Stimulated activated effector memory CD8-positive, alpha-beta T cell treated with anti-CD3 and anti-CD28 coated beads, Interleukin-12 subunit alpha, Interleukin-12 subunit beta, amount 100 ng/mL, for 72 hours (primary cell): ENCODE measurements at regions not wholly inside any gene's neighbourhood (a gene's known extent, or its start where the extent isn't known, plus 50 kb on each side); places are given as distances from the start of the nearest gene placed in this dataset.
"Not testable (repeated sequence)": the region's sequence is repeated elsewhere in the genome, so short reads cannot be mapped to it uniquely, and the experiment has no call there.

ENCODE experiments used
- ATAC-seq: fragments of 150-1000 bp; cut with Tn5 transposase; 2 replicates; pipeline ENCODE4 v1.10.0; 2021
- DNase-seq, 2 donors: peaks; one replicate each; pipeline ENCODE4 v3.0.0; 2021 to 2022; ENCODE audit warnings: low spot score in 2 of 2
- H3K27ac Mint-ChIP-seq: one replicate; pipeline ENCODE4 v1.8.0; 2022; ENCODE audit warnings: mild to moderate bottlenecking, mixed read lengths
- H3K36me3 Mint-ChIP-seq: one replicate; pipeline ENCODE4 v1.8.0; 2022; ENCODE audit warnings: mild to moderate bottlenecking, mixed read lengths
- H3K4me1 Mint-ChIP-seq: one replicate; pipeline ENCODE4 v1.8.0; 2022; ENCODE audit warnings: mixed read lengths
- H3K4me3 Mint-ChIP-seq: one replicate; pipeline ENCODE4 v1.8.0; 2022; ENCODE audit warnings: mild to moderate bottlenecking, mixed read lengths
- H3K9me3 Mint-ChIP-seq: one replicate; pipeline ENCODE4 v1.8.0; 2022; ENCODE audit warnings: mixed read lengths

- no peak for DNase-seq
- Mint-ChIP-seq H3K4me3 (no peak overlapping the region), H3K36me3 (no peaks in the 10 kb centered on the region), H3K4me1 (peaks cover 20% of the 10 kb centered on the region), H3K9me3 (no peaks in the 10 kb centered on the region), H3K27ac (no peak overlapping the region)
- ATAC-seq: no peak
Measured at GRCh38 chr13:27355894-27356293, 68.5 kb upstream of the GTF3A start.

- Mint-ChIP-seq H3K4me1 (peaks cover 9% of the 10 kb centered on the region), H3K4me3 (no peak overlapping the region), H3K27ac (no peak overlapping the region), H3K36me3 (no peaks in the 10 kb centered on the region), H3K9me3 (no peaks in the 10 kb centered on the region)
- no peak for ATAC-seq
- no peak for DNase-seq
Measured at GRCh38 chr13:27358420-27358819, 66.0 kb upstream of the GTF3A start.

GRCh38 chr13:27359199-27359821 lies 65.1 kb upstream of the GTF3A start:
- Mint-ChIP-seq H3K27ac (no peak overlapping the region), H3K9me3 (no peaks in the 10 kb centered on the region), H3K4me3 (no peak overlapping the region), H3K36me3 (no peaks in the 10 kb centered on the region), H3K4me1 (peaks cover under 1% of the 10 kb centered on the region)
- DNase-seq: peak; percentile 36 to 75
- ATAC-seq: peak; percentile 64

GRCh38 chr13:27360562-27360961 lies 63.9 kb upstream of the GTF3A start:
- Mint-ChIP-seq H3K27ac (no peak overlapping the region), H3K9me3 (no peaks in the 10 kb centered on the region), H3K4me1 (no peaks in the 10 kb centered on the region), H3K36me3 (no peaks in the 10 kb centered on the region), H3K4me3 (no peak overlapping the region)
- ATAC-seq (no peak), DNase-seq (no peak)

- Mint-ChIP-seq H3K4me3 (peak overlapping the region; percentile 35), H3K9me3 (no peaks in the 10 kb centered on the region), H3K36me3 (no peaks in the 10 kb centered on the region), H3K27ac (no peak overlapping the region), H3K4me1 (no peaks in the 10 kb centered on the region)
- DNase-seq (peak; percentile 77 to 92), ATAC-seq (peak; percentile 93)
Measured at GRCh38 chr13:27362064-27362751, 62.2 kb upstream of the GTF3A start.

- H3K4me1 Mint-ChIP-seq, H3K36me3 Mint-ChIP-seq, H3K4me3 Mint-ChIP-seq, H3K9me3 Mint-ChIP-seq, H3K27ac Mint-ChIP-seq, ATAC-seq, DNase-seq: not testable (repeated sequence)
Measured at GRCh38 chr13:27363637-27364036, 60.8 kb upstream of the GTF3A start.

GRCh38 chr13:27367570-27367969 lies 56.8 kb upstream of the GTF3A start:
- Mint-ChIP-seq H3K4me1 (no peaks in the 10 kb centered on the region), H3K9me3 (no peaks in the 10 kb centered on the region), H3K4me3 (no peak overlapping the region)

GRCh38 chr13:27370305-27370872 lies 54.0 kb upstream of the GTF3A start:
- Mint-ChIP-seq H3K4me3 (no peak overlapping the region), H3K27ac (no peak overlapping the region), H3K36me3 (no peaks in the 10 kb centered on the region), H3K9me3 (no peaks in the 10 kb centered on the region), H3K4me1 (peaks cover 5% of the 10 kb centered on the region)
- ATAC-seq (peak; percentile 23), DNase-seq (no peak)

More at GRCh38 chr13:27367570-27367969, 56.8 kb upstream of the GTF3A start:
- ATAC-seq: no peak
- Mint-ChIP-seq H3K27ac (no peak overlapping the region), H3K36me3 (no peaks in the 10 kb centered on the region)
- DNase-seq: no peak

- no peaks in the 10 kb centered on the region for H3K9me3 Mint-ChIP-seq
- DNase-seq (no peak), ATAC-seq (no peak)
- no peaks in the 10 kb centered on the region for H3K36me3 Mint-ChIP-seq
- H3K4me1 Mint-ChIP-seq: peaks cover 12% of the 10 kb centered on the region
- no peak overlapping the region for H3K27ac Mint-ChIP-seq
- H3K4me3 Mint-ChIP-seq: no peak overlapping the region
Measured at GRCh38 chr13:27371932-27372331, 52.5 kb upstream of the GTF3A start.

- no peaks in the 10 kb centered on the region for H3K9me3 Mint-ChIP-seq
Measured at GRCh38 chr13:27372896-27373295, 51.5 kb upstream of the GTF3A start.

GRCh38 chr13:27374126-27374613 lies 50.2 kb upstream of the GTF3A start:
- Mint-ChIP-seq H3K4me1 (peaks cover 12% of the 10 kb centered on the region), H3K27ac (no peak overlapping the region), H3K9me3 (no peaks in the 10 kb centered on the region), H3K4me3 (no peak overlapping the region), H3K36me3 (no peaks in the 10 kb centered on the region)
- DNase-seq (no peak), ATAC-seq (no peak)

More at GRCh38 chr13:27372896-27373295, 51.5 kb upstream of the GTF3A start:
- Mint-ChIP-seq H3K4me3 (no peak overlapping the region), H3K4me1 (peaks cover 12% of the 10 kb centered on the region), H3K27ac (no peak overlapping the region), H3K36me3 (no peaks in the 10 kb centered on the region)
- ATAC-seq (no peak), DNase-seq (no peak)
